WI38 (cell line): ENCODE measurements at regions not wholly inside any gene's neighbourhood (a gene's known extent, or its start where the extent isn't known, plus 50 kb on each side); places are given as distances from the start of the nearest gene placed in this dataset.

ENCODE experiments used
- H3K4me3 ChIP-seq: 2 replicates; pipeline ENCODE4 v1.5.1; 2011; ENCODE audit warnings: low read depth, mild to moderate bottlenecking, control low read depth, low read length
- CTCF ChIP-seq: IDR thresholded peaks from 2 replicates; pipeline ENCODE4 v1.5.1; 2012; ENCODE audit warnings: low read depth, mild to moderate bottlenecking, control low read depth, low read length

GRCh38 chr9:79809931-79810330 is 238.2 kb downstream of the TLE4 start:
- no peak for TF ChIP-seq CTCF
- 0 out of 2 replicates have a peak overlapping the region, but pooled peaks have one; percentile 24 for H3K4me3 ChIP-seq

- no peak overlapping the region for H3K4me3 ChIP-seq
- no peak for TF ChIP-seq CTCF
Observed at GRCh38 chr9:79809316-79809876, 237.6 kb downstream of the TLE4 start.

DNA sequence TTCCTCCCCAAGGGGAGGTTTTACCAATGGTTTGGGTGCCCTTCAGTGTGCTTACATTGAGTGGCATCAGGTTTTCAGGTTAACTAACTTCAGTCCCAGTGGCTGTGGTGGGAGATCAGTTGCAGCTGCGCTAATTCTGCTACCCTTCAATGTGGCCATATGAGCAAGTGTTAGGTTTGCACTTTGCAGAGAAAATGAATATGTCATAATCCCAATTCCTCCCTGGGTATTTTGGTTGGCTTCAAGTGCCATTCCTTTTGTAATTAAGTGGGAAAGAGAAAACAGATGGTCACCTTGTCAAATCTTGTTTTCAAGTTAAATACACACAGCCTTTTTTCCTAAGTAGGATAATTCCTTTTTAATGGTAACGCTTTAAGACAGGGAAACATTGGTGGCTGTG is 236.2 kb downstream of the TLE4 start:
- no peak overlapping the region for H3K4me3 ChIP-seq
- no peak for TF ChIP-seq CTCF

DNA sequence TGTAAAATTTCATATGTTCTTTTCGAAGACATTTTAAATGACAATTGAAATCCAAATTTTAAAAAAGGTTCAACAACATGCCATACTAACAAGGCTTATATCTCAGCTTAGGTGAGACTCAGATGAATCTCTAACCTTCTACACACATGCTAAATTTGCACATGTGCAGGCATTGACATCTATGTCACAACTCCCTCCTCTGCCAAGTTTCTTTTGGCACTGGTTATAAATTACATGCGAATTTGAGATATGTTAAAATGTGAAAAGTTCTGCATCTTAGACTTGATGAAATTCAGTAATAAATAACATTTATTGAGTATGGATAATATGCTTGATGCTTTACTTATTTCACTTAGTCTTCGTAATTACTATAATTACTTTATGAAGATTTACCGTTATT is 234.3 kb downstream of the TLE4 start:
- no peak for TF ChIP-seq CTCF
- H3K4me3 ChIP-seq = no peak overlapping the region

GRCh38 chr9:79801459-79801858 is 229.7 kb downstream of the TLE4 start:
- TF ChIP-seq CTCF = no peak
- H3K4me3 ChIP-seq = no peak overlapping the region

DNA sequence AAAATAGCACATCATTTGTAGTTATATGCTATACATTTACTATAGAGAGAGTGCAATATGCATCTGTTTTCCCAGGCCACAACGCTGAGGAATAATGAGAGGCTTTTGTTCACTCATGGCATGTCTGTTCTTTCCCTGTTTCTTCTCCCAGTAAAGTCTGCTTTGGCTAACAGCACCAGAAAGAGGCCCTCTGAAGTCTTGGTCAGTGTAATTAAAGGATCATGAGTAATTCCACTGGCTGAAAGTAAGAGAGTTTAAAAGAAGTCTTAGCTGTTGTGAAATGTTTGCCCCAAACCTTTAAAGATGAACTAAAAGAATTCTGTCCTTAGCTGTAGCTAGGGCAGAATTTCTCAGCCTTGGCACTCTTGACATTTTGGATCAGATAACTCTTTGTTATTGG is 228.8 kb downstream of the TLE4 start:
- H3K4me3 ChIP-seq = no peak overlapping the region
- TF ChIP-seq CTCF = no peak

DNA sequence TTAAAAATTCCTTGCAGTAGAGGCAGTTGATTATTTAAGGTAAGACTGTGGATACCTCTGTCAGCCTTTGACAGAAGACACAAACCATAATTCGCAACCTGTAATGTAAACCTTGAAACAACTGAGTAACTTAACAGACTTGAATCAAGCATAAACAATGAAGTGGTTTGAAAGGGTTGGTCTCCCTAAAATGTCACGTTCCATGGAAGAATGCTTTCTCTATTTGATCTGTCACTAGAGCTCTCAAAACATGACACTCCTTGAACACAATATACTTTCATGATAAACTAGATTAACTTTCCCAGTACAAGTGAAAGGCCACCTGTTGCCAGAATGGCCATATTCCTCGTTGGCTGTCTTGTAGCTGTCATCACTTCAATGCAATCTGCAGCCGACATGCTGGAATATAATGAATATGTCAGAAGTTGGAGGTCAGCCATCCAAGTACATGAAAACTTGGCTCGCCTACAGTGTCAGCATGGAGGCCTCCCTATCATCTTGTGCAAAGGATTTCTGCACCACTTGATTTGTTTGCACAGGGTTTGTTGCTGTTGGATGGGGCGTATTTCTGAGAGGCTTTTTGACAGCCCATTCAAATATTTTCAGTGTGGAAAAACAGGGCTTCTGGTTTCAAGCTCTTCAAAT is 228.0 kb downstream of the TLE4 start:
- no peak for TF ChIP-seq CTCF
- H3K4me3 ChIP-seq = no peak overlapping the region
